Erythroblast (primary cell): ENCODE measurements at regions not wholly inside any gene's neighbourhood (a gene's known extent, or its start where the extent isn't known, plus 50 kb on each side); places are given as distances from the start of the nearest gene placed in this dataset.

Source experiments
- DNase-seq, 2 experiments: peaks; one replicate each; lab custom pipeline; 2025; lab: John Stamatoyannopoulos, UW
- GATA1 ChIP-seq: IDR thresholded peaks from 2 replicates; pipeline ENCODE4 v1.6.1; 2011; ENCODE audit warnings: low read depth, mild to moderate bottlenecking, control low read depth, low read length, moderate library complexity
- POLR2A ChIP-seq: IDR thresholded peaks from 2 replicates; pipeline ENCODE4 v1.6.1; 2011; ENCODE audit warnings: mild to moderate bottlenecking, low read length

DNA sequence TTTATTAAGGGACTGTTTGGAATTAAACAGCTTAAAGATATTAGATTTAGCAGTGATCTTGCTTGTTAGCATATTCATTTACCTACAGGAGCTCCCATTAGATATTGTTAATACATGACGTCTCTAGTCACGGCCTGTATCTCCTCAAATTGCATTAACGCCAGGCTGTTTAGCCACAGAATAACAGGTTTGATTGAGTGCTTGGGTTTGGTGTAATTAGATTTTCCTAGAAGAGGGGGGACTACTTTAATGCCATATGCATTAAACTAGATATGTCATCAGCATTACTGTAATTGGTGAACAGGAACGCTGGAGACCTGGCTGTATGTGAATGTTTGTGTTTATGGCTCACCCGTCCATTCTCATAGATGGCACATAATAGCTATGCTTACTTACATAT is 841.4 kb upstream of the NR2F2 start:
- no peak for DNase-seq

DNA sequence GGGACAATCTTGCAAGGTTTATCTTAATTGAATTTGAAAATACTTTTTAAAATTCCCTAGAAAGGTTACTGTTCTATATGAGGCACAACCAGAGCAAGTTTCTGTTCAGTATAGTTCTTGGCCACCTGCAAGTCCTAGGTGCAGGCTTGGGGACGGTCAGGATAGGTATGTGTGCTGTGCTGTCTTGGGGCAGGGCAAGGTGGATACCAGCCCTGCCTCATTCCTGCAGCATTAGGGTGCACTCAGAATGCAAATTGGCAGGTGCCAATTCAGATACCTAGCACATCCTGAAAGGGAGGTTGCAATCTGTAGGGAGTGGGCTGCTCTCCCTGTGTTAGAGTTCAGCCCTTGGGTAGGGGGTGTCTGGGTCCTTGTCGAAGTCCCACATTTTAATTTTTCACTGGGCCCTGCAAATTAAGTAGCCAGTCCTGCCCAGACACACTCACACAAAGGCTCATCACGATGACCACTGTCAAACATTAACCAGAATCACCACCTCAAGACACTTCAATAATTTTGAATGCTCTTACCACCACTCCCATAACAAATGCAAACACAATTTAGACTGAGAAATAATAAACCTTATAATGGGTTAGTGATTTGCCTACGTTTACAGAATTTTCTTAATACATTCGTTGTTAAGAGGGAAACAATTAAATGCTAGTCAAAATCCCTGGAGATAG is 838.0 kb upstream of the NR2F2 start:
- TF ChIP-seq GATA1: no peak
- no peak for TF ChIP-seq POLR2A
- no peak for DNase-seq

More for the DNA sequence above, 841.4 kb upstream of the NR2F2 start:
- TF ChIP-seq POLR2A (no peak), GATA1 (no peak)

DNA sequence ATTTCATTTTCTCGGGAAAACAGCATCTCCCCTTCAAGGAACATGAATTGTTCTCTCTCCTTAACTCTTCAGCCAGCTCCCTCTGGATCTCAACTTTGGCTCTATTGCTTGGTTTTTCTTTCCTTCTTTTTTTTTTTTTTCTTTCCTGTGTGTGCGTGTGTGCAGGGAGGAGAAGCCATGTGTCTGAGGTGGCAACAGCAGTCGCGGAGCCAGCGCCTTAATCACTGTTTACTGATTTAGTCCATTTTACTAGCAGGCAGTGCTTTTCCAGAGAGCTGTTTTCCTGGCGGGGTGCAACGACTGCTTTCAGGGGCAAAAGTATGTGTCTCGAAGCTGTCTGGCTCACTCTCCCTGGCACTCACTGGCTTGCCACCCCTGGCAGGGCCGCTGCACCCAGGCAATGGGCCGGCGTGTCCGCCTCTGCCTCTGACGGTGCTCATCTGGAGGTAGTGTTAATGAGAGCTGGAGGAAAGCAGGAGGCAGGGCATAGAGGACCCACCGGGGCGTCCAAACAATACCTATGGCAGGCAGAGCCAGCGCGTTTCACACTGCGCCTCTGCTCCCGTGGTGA is 835.4 kb upstream of the NR2F2 start:
- no peak for TF ChIP-seq POLR2A
- TF ChIP-seq GATA1: no peak
- DNase-seq: no peak

DNA sequence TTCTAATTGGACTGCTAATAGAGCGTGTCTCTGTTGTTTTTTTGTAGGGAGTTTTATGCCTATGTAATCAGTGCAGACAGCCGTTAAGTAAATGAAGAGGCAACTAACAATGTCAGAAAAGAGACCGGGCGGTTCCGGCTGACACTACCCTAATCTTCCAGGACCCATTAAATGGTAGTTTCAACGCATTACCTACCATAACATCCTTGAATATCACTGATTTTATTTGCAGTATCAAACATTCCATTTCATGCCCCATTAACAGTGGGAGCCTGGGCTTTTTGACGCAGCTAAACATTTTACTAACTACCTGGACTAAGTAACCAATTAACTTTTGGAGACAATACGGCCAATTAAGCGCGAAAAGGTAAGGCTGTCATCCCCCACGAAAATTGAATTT is 832.9 kb upstream of the NR2F2 start:
- no peak for DNase-seq

DNA sequence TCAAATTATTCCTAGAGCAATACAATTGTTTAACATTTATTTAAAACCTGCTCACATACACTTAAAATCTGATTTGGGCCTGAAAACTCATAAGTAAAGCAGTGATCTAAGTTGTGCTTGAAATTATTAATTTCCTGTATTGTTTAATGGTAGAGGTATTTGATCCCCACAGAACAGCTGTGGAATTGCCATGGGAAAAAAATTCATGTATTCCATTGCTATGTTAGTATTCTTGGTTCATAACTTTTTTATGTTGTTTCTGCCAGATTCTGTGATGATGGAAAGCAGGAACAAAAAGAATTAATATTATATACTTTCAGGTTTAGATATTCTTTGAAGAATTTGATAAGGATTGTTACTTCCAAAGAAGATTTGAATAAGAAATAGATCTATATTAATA is 831.5 kb upstream of the NR2F2 start:
- no peak for TF ChIP-seq POLR2A
- no peak for TF ChIP-seq GATA1
- DNase-seq: no peak

More for the DNA sequence above, 832.9 kb upstream of the NR2F2 start:
- TF ChIP-seq GATA1 (no peak), POLR2A (no peak)

DNA sequence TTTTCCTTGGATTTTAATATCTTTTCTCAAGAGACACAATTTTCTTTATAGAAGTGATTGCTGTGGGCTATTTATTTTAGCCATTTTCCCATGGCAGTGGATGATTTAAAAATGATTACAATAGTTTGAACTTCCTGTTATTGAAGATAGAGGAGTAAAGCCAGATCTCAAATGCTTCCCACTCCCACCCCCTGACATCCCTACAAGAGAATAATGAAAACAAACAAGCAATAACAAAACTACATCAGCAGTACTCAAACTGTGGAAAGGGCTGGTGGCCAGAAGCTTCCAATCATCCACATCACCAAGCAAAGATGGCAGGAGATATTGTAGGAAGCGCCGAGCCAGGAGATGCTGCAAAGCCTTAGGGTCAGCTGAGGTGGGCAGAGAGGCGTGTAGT is 831.1 kb upstream of the NR2F2 start:
- TF ChIP-seq POLR2A (no peak), GATA1 (no peak)
- no peak for DNase-seq

DNA sequence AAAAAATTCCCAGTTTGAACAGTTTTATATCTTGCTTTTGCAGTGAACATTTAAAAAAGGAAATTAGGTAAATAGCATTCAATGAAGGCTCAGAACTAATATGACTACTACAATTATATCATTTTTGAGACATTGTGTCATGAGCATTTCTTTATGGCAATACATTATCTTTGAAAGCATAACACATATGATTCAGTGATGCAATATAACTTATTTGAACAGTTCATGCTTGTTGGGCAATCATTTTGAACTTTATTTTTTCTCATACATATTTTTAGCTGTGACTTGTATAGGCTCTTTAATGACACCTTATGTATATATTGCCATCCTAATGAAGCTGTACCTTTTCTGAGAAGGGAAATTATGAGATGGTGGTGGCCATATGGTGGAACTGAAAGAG is 828.6 kb upstream of the NR2F2 start:
- no peak for DNase-seq
- TF ChIP-seq GATA1 (no peak), POLR2A (no peak)

DNA sequence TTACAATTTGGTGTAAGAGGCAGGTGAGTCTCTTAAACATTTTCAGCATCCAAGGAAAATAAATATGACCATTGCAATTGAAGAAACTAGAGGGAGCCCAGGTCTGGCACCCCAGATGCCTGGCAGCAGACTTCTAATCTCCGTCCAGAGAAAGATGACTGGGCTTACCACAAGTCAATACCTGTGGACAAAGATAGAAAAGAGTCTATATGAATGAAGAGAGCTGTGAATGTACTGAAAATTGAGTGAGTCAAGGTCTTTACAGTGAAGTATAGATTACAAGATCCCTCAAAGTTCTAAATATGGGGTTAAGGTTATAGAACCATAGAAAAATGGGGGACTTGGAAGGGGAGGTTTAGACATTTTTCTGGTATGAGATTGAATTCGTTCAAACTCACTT is 827.4 kb upstream of the NR2F2 start:
- no peak for DNase-seq
- TF ChIP-seq GATA1: no peak

DNA sequence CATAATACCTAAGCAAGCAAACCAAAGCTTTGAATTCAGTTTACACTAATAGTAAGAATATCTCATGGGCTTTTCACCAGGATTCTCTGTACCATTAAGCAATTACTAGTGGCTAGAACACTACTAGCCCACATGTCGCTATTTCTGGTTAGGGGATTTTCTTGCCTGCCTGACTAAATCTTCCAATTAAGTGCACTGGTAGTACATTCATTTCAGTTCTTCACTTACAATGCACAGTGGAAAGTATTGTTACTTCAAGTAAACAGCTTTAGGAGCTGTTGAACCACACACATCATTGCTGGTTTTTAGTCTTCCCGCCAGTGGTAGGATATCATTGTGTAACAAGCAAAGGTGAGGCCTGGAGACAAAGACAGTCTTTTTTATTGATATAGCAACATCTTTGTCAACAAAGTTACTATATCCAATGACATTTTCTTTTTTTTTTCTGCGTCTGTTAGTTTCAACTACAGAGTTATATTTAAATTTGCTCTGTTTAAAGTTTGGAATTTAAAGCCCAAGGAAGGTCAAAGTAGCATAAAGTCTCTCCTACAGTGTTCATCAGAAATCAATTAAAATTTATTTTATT is 826.8 kb upstream of the NR2F2 start:
- no peak for TF ChIP-seq GATA1
- no peak for TF ChIP-seq POLR2A
- no peak for DNase-seq

DNA sequence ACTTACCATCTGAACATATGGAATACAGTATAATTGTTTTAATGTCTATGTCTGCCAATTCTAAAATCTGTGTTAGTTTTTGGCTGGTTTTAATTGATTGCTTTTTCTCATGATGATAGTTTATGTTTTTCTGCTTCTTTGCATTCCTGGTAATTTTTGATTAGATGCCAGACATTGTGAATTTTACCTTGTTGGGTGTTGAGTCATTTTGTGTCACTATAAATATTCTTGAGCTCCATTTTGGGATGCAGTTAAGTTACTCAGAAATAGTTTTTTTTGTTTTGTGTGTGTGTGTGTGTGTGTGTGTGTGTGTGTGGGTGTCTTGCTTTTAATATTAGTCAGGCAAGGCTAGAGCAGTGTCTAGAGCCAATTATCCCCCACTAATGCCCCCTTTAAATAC is 818.8 kb upstream of the NR2F2 start:
- TF ChIP-seq GATA1 (no peak), POLR2A (no peak)
- DNase-seq: no peak

DNA sequence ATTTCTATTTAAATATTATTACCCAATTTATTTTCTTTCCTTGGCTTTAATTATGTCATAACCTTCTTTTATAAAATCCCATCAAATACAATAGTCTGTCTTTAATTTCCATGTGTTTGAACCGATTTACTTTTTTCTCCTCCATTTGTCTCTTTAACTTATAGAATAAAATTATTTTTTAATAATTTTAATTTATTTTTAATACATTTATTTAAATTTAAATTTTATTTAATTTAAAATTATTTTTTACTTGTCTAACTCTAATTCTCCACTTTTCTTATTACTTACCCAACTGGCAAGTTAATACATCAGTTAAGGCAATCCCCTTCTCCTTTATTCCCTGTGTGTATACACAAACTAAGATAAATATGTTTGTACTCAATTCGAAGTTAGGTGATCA is 817.6 kb upstream of the NR2F2 start:
- no peak for TF ChIP-seq POLR2A
- TF ChIP-seq GATA1: no peak
- DNase-seq: no peak

DNA sequence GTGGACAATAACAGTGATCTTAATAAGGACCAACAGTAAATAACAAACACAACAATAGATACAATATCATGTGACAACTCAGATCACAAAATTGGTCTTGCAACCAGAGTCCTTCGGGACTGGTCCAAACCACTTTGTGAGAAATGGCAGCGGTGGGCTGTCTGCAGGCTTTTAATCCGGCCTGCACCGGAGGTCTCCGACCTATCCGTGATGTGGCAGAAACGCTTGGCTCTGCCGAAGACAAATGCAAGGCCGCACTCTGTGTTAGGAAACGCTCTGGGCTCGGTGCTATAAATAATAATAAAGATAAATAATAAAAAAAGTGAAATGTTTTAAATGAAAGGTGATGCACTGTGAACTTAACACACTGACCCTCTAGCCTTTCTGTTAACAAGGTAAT is 810.6 kb upstream of the NR2F2 start:
- TF ChIP-seq POLR2A (no peak), GATA1 (no peak)

DNA sequence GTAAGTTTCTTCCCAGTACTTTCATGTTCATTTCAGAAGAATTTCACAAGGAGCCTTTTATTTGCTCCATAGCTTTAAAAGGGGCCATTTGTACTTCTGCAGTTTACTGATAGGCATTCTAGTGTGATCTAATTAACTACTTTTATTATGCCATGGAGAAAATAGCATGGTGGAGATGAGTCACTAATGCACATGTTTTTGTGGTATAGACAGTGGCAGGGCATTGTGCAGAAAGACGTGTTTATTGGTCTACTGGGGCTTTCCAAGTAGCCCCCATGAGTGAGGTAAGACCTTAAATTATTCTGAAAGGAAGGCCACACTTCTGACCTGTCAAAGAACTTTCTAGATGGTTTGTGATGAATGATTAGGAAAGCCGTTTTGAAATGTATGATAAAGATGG is 810.0 kb upstream of the NR2F2 start:
- TF ChIP-seq GATA1 (no peak), POLR2A (no peak)
- no peak for DNase-seq

More for the DNA sequence above, 810.6 kb upstream of the NR2F2 start:
- DNase-seq: no peak

DNA sequence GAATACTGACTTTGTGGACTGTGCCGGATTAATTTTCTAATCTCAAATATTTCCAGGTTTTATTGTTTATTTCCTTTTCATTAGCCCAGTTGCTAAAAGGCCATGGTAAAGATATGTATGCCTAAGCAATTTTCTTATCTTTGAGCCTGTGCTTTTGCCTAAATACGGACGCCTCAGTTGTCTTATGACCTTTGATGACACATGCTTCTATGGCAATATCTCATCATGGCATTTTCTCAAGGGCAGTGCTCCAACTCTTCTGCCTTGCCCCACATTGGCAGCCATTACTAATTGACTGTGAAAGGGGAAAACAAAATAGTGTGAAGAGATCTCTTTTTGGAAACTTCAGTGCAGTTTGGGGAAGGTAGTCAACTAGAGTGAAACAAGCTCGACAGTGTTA is 809.6 kb upstream of the NR2F2 start:
- TF ChIP-seq GATA1 (no peak), POLR2A (no peak)
- DNase-seq: no peak

DNA sequence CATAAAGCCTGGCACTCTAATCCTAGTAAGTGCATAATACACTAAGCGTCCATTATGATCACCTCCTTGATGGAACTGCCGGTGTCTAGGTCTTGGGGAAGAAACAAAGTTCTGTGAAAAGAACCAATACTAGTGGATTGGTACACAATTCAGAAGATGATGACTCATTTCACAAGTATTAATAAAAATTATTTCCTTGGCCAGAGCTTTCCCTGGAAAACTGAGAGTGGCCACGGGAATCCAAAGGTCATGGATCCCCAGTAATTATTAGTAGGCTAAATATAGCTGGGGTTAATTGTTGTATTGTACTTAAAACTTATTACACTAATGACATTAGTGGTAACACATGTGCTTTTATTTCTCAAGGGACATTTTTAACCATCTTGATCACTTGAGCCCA is 808.0 kb upstream of the NR2F2 start:
- DNase-seq: no peak

More for the DNA sequence above, 808.0 kb upstream of the NR2F2 start:
- TF ChIP-seq GATA1 (no peak), POLR2A (no peak)
